GM19468 (cell line): ENCODE measurements at regions not wholly inside any gene's neighbourhood (a gene's known extent, or its start where the extent isn't known, plus 50 kb on each side); places are given as distances from the start of the nearest gene placed in this dataset.
"Not testable (repeated sequence)": the region's sequence is repeated elsewhere in the genome, so short reads cannot be mapped to it uniquely, and the experiment has no call there.

Experiments used
- ATAC-seq: cut with Tn5 transposase; IDR thresholded peaks from one replicate; pipeline ENCODE4 v1.9.1; 2021; ENCODE audit warnings: mild to moderate bottlenecking, moderate library complexity, moderate number of reproducible peaks; ENCODE audit not compliant: unreplicated experiment; ENCODE audit errors: extremely low read depth

GRCh38 chr13:47718556-47718955 is 282.5 kb downstream of the SUCLA2 start:
- no peak for ATAC-seq

- ATAC-seq: no peak
These were observed 292.7 kb downstream of the SUCLA2 start for GRCh38 chr13:47708386-47708785.

- no peak for ATAC-seq
These were observed 293.7 kb downstream of the SUCLA2 start for GRCh38 chr13:47707414-47707813.

GRCh38 chr13:47705185-47705584 is 295.9 kb downstream of the SUCLA2 start:
- ATAC-seq: no peak

- no peak for ATAC-seq
These were observed 304.4 kb downstream of the SUCLA2 start for GRCh38 chr13:47696674-47697073.

GRCh38 chr13:47687577-47687976 is 313.5 kb downstream of the SUCLA2 start:
- no peak for ATAC-seq

GRCh38 chr13:47685156-47685555 is 315.9 kb downstream of the SUCLA2 start:
- not testable (repeated sequence) for ATAC-seq

- ATAC-seq: no peak
These were observed 320.3 kb downstream of the SUCLA2 start for GRCh38 chr13:47680748-47681147.

- ATAC-seq: no peak
These were observed 321.7 kb downstream of the SUCLA2 start for GRCh38 chr13:47679401-47679800.

GRCh38 chr13:47678201-47678968 is 322.7 kb downstream of the SUCLA2 start:
- ATAC-seq: no peak

- no peak for ATAC-seq
These were observed 325.2 kb downstream of the SUCLA2 start for GRCh38 chr13:47675871-47676270.

GRCh38 chr13:47673009-47673850 is 327.8 kb downstream of the SUCLA2 start:
- no peak for ATAC-seq

GRCh38 chr13:47672245-47673008 is 328.6 kb downstream of the SUCLA2 start:
- no peak for ATAC-seq

- ATAC-seq: no peak
These were observed 329.3 kb downstream of the SUCLA2 start for GRCh38 chr13:47671776-47672175.

GRCh38 chr13:47665043-47665442 is 336.0 kb downstream of the SUCLA2 start:
- no peak for ATAC-seq

- no peak for ATAC-seq
These were observed 340.0 kb downstream of the SUCLA2 start for GRCh38 chr13:47661076-47661475.

GRCh38 chr13:47656651-47657050 is 344.4 kb downstream of the SUCLA2 start:
- no peak for ATAC-seq

- ATAC-seq: no peak
These were observed 350.9 kb downstream of the SUCLA2 start for GRCh38 chr13:47650209-47650608.

- no peak for ATAC-seq
These were observed 354.1 kb downstream of the SUCLA2 start for GRCh38 chr13:47647001-47647400.

- ATAC-seq: no peak
These were observed 354.8 kb downstream of the SUCLA2 start for GRCh38 chr13:47646298-47646697.
